ENCODE measurements at regions not wholly inside any gene's neighbourhood (a gene's known extent, or its start where the extent isn't known, plus 50 kb on each side); places are given as distances from the start of the nearest gene placed in this dataset.

DNA sequence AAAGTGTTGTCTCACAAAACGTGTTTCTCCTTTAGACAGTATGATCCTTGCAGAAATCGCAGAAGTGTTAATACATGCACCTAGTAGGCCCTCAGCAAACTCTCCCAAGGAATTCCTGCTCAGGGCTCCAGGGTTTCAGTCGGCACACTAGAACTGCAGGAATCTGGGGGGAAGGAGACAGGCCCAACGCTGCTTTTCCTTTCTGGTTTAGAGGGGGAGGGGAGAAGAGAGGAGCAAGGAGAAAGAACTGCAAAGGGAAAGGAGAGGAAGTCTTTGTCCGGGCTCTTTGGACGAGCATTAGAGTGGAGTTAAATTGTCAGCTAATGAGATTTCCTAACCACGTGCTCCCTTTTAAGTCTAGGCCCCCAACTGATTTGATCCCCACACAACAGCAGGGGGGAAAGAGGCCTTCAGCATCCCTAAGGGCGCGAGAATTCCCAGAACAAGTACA is 103.7 kb upstream of the SOD1 start:
- TF ChIP-seq RFX5 (IDR thresholded peaks at IDR 0.05; ENCODE audit: low read depth, low read length) (no peak), BDP1 (IDR thresholded peaks at IDR 0.05; ENCODE audit: insufficient read depth, insufficient read length) (no peak), POLR2A (conservative IDR thresholded peaks at IDR 0.05) (no peak), ZNF76 (CRISPR knock-in tag; IDR thresholded peaks at IDR 0.05; ENCODE audit: borderline replicate concordance) (no peak)
